BJ (cell line): ENCODE measurements at regions not wholly inside any gene's neighbourhood (a gene's known extent, or its start where the extent isn't known, plus 50 kb on each side); places are given as distances from the start of the nearest gene placed in this dataset.

Experiments
- CTCF ChIA-PET: fragments of 350-600 bp; formaldehyde crosslinking; extraction: SDS; loops from one replicate; lab custom pipeline; 2021; ENCODE audit warnings: antibody characterized with exemption, inconsistent platforms; lab: Yijun Ruan, JAX
- POLR2A ChIA-PET: fragments of 300-600 bp; sonication (Branson Sonifier 250); formaldehyde crosslinking; extraction: SDS; loops from one replicate; lab custom pipeline; 2021; ENCODE audit warnings: antibody characterized with exemption; lab: Charles Lee
- DNase-seq: peaks from one replicate; pipeline ENCODE4 v3.0.0-alpha.2; 2011; ENCODE audit warnings: low read depth
- H3K27me3 ChIP-seq: 2 replicates; pipeline ENCODE4 v1.6.0; 2011; ENCODE audit warnings: low read length; ENCODE audit not compliant: control insufficient read depth, insufficient read depth
- H3K36me3 ChIP-seq: 2 replicates; pipeline ENCODE4 v1.5.1; 2011; ENCODE audit warnings: low read length; ENCODE audit not compliant: control insufficient read depth, insufficient read depth
- H3K4me3 ChIP-seq: 2 replicates; pipeline ENCODE4 v1.5.1; 2011; ENCODE audit warnings: low read depth, mild to moderate bottlenecking, control low read depth, low read length
- CTCF ChIP-seq: IDR thresholded peaks from 2 replicates; pipeline ENCODE4 v1.5.1; 2011; ENCODE audit warnings: low read depth, mild to moderate bottlenecking, control low read depth, inconsistent platforms, low read length, moderate library complexity; ENCODE audit not compliant: insufficient read depth

- DNase-seq = no peak
- POLR2A ChIA-PET = no interaction called here
- Histone ChIP-seq H3K36me3 (no peaks in the 10 kb centered on the region), H3K4me3 (no peak overlapping the region), H3K27me3 (no peaks in the 10 kb centered on the region)
- no peak for TF ChIP-seq CTCF
- CTCF ChIA-PET = no interaction called here
These were observed 172.1 kb upstream of the LRRN1 start for GRCh38 chr3:3627114-3627513.

- H3K4me3 ChIP-seq = no peak overlapping the region
- H3K36me3 ChIP-seq = no peaks in the 10 kb centered on the region
These were observed 173.5 kb upstream of the LRRN1 start for GRCh38 chr3:3625544-3626271.

GRCh38 chr3:3619815-3620214 lies 179.4 kb upstream of the LRRN1 start:
- CTCF ChIA-PET = no interaction called here
- POLR2A ChIA-PET = no interaction called here
- no peak for DNase-seq
- TF ChIP-seq CTCF = no peak
- H3K4me3 ChIP-seq = no peak overlapping the region
- H3K27me3 ChIP-seq = no peaks in the 10 kb centered on the region
- H3K36me3 ChIP-seq = no peaks in the 10 kb centered on the region

More at GRCh38 chr3:3625544-3626271, 173.5 kb upstream of the LRRN1 start:
- no peaks in the 10 kb centered on the region for H3K27me3 ChIP-seq
- ChIA-PET POLR2A (no interaction called here), CTCF (no interaction called here)
- TF ChIP-seq CTCF = no peak
- no peak for DNase-seq

- no peak for TF ChIP-seq CTCF
- no peak overlapping the region for H3K4me3 ChIP-seq
- POLR2A ChIA-PET = no interaction called here
- H3K27me3 ChIP-seq = no peaks in the 10 kb centered on the region
- CTCF ChIA-PET = no interaction called here
- no peaks in the 10 kb centered on the region for H3K36me3 ChIP-seq
- DNase-seq = no peak
These were observed 180.6 kb upstream of the LRRN1 start for GRCh38 chr3:3618623-3619022.

- Histone ChIP-seq H3K4me3 (no peak overlapping the region), H3K36me3 (no peaks in the 10 kb centered on the region), H3K27me3 (no peaks in the 10 kb centered on the region)
- POLR2A ChIA-PET = no interaction called here
- TF ChIP-seq CTCF = no peak
- CTCF ChIA-PET = no interaction called here
- no peak for DNase-seq
These were observed 183.7 kb upstream of the LRRN1 start for GRCh38 chr3:3615533-3615932.
